Nephron (organoid): ENCODE measurements at regions not wholly inside any gene's neighbourhood (a gene's known extent, or its start where the extent isn't known, plus 50 kb on each side); places are given as distances from the start of the nearest gene placed in this dataset.
"Not testable (repeated sequence)": the region's sequence is repeated elsewhere in the genome, so short reads cannot be mapped to it uniquely, and the experiment has no call there.

Experiments used
- H3K27ac Mint-ChIP-seq, 3 experiments: 2 replicates each; pipeline ENCODE4 v1.8.0; 2020; ENCODE audit warnings: mixed read lengths in 3 of 3, mild to moderate bottlenecking in 2 of 3, moderate library complexity in 1 of 3
- H3K27me3 Mint-ChIP-seq: 2 replicates; pipeline ENCODE4 v1.8.0; 2021; ENCODE audit warnings: low read depth, mild to moderate bottlenecking, moderate library complexity, mixed read lengths
- H3K36me3 Mint-ChIP-seq: 2 replicates; pipeline ENCODE4 v1.8.0; 2020; ENCODE audit warnings: low read depth, mixed read lengths
- H3K4me1 Mint-ChIP-seq: 2 replicates; pipeline ENCODE4 v1.8.0; 2020; ENCODE audit warnings: mixed read lengths
- H3K4me3 Mint-ChIP-seq, 3 experiments: 2 replicates each; pipeline ENCODE4 v1.8.0; 2020; ENCODE audit warnings: mild to moderate bottlenecking in 3 of 3, mixed read lengths in 3 of 3, moderate library complexity in 2 of 3
- H3K9me3 Mint-ChIP-seq: 2 replicates; pipeline ENCODE4 v1.8.0; 2020; ENCODE audit warnings: mixed read lengths
- CTCF ChIP-seq, 3 experiments: fragments of 200-600 bp; sonication (generic); IDR thresholded peaks; one replicate each; pipeline ENCODE4 v1.5.0; 2021; ENCODE audit warnings: antibody characterized with exemption in 3 of 3; ENCODE audit not compliant: unreplicated experiment in 3 of 3

- H3K27ac Mint-ChIP-seq, H3K4me3 Mint-ChIP-seq, H3K36me3 Mint-ChIP-seq, H3K27me3 Mint-ChIP-seq, H3K9me3 Mint-ChIP-seq, H3K4me1 Mint-ChIP-seq: not testable (repeated sequence)
Observed at GRCh38 chr2:132220589-132220988, 58.8 kb upstream of the ANKRD30BL start.

- not testable (repeated sequence) for H3K27ac Mint-ChIP-seq, H3K9me3 Mint-ChIP-seq, H3K27me3 Mint-ChIP-seq, H3K4me3 Mint-ChIP-seq, H3K36me3 Mint-ChIP-seq, H3K4me1 Mint-ChIP-seq
Observed at GRCh38 chr2:132221886-132222285, 60.1 kb upstream of the ANKRD30BL start.

GRCh38 chr2:132252191-132252893 is 90.6 kb upstream of the ANKRD30BL start:
- H3K27me3 Mint-ChIP-seq, result peaks cover 3% of the 10 kb centered on the region
- H3K36me3 Mint-ChIP-seq, result peaks cover 6% of the 10 kb centered on the region
- TF ChIP-seq CTCF (IDR thresholded peaks at IDR 0.05; ENCODE audit: unreplicated experiment in 3 of 3), result no peak
- H3K27ac Mint-ChIP-seq, result no peak overlapping the region
- no peak overlapping the region for H3K4me3 Mint-ChIP-seq
- peaks cover 36% of the 10 kb centered on the region for H3K9me3 Mint-ChIP-seq
- H3K4me1 Mint-ChIP-seq, result no peaks in the 10 kb centered on the region

- Mint-ChIP-seq H3K4me3 (no peak overlapping the region), H3K27ac (no peak overlapping the region), H3K9me3 (peaks cover 36% of the 10 kb centered on the region), H3K36me3 (peaks cover 6% of the 10 kb centered on the region), H3K27me3 (peaks cover 3% of the 10 kb centered on the region), H3K4me1 (no peaks in the 10 kb centered on the region)
- TF ChIP-seq CTCF (IDR thresholded peaks at IDR 0.05; ENCODE audit: unreplicated experiment in 3 of 3), result no peak
Observed at GRCh38 chr2:132252894-132253264, 91.1 kb upstream of the ANKRD30BL start.

- Mint-ChIP-seq H3K27me3 (peaks cover 3% of the 10 kb centered on the region), H3K4me3 (no peak overlapping the region), H3K27ac (no peak overlapping the region), H3K4me1 (no peaks in the 10 kb centered on the region), H3K9me3 (peaks cover 36% of the 10 kb centered on the region), H3K36me3 (peaks cover 6% of the 10 kb centered on the region)
- no peak for TF ChIP-seq CTCF (IDR thresholded peaks at IDR 0.05; ENCODE audit: unreplicated experiment in 3 of 3)
Observed at GRCh38 chr2:132253496-132254305, 91.9 kb upstream of the ANKRD30BL start.

- H3K4me1 Mint-ChIP-seq, H3K27me3 Mint-ChIP-seq, H3K4me3 Mint-ChIP-seq, H3K27ac Mint-ChIP-seq, H3K36me3 Mint-ChIP-seq: not testable (repeated sequence)
- H3K9me3 Mint-ChIP-seq, result peaks cover 41% of the 10 kb centered on the region
Observed at GRCh38 chr2:132254306-132254919, 92.7 kb upstream of the ANKRD30BL start.

GRCh38 chr2:132255714-132256113 is 94.0 kb upstream of the ANKRD30BL start:
- Mint-ChIP-seq H3K27me3 (peaks cover 3% of the 10 kb centered on the region), H3K4me1 (no peaks in the 10 kb centered on the region), H3K36me3 (peaks cover 6% of the 10 kb centered on the region), H3K4me3 (no peak overlapping the region), H3K27ac (no peak overlapping the region), H3K9me3 (peaks cover 36% of the 10 kb centered on the region)
- no peak for TF ChIP-seq CTCF (IDR thresholded peaks at IDR 0.05; ENCODE audit: unreplicated experiment in 3 of 3)
